ENCODE measurements at regions not wholly inside any gene's neighbourhood (a gene's known extent, or its start where the extent isn't known, plus 50 kb on each side); places are given as distances from the start of the nearest gene placed in this dataset.
"Not testable (repeated sequence)": the region's sequence is repeated elsewhere in the genome, so short reads cannot be mapped to it uniquely, and the experiment has no call there.

GRCh38 chr12:64553689-64554088, 56.6 kb upstream of the RASSF3 start:
- TF ChIP-seq CTCF, POLR2A (IDR thresholded peaks at IDR 0.05): not testable (repeated sequence)

Measured in uterus (tissue), 2 donors.